Activated CD4-positive, alpha-beta T cell treated with anti-CD3 and anti-CD28 coated beads, Interleukin-2, amount 10 ng/mL, durations not matched to agents 24 days and 14 days (primary cell): ENCODE measurements at regions not wholly inside any gene's neighbourhood (a gene's known extent, or its start where the extent isn't known, plus 50 kb on each side); places are given as distances from the start of the nearest gene placed in this dataset.

Experiments
- DNase-seq: peaks from one replicate; pipeline ENCODE4 v3.0.0; 2022
- H3K27ac Mint-ChIP-seq: one replicate; pipeline ENCODE4 v1.8.0; 2022; ENCODE audit warnings: mild to moderate bottlenecking, mixed read lengths
- H3K27me3 Mint-ChIP-seq: one replicate; pipeline ENCODE4 v1.8.0; 2022; ENCODE audit warnings: mixed read lengths
- H3K36me3 Mint-ChIP-seq: one replicate; pipeline ENCODE4 v1.8.0; 2022; ENCODE audit warnings: low read depth, mild to moderate bottlenecking, mixed read lengths
- H3K4me1 Mint-ChIP-seq: one replicate; pipeline ENCODE4 v1.8.0; 2021; ENCODE audit warnings: mixed read lengths
- H3K4me3 Mint-ChIP-seq: one replicate; pipeline ENCODE4 v1.8.0; 2022; ENCODE audit warnings: mild to moderate bottlenecking, moderate library complexity, mixed read lengths
- H3K9me3 Mint-ChIP-seq: one replicate; pipeline ENCODE4 v1.8.0; 2021; ENCODE audit warnings: mixed read lengths
- intact Hi-C: fragments of 100-400 bp; cut with micrococcal nuclease; formaldehyde crosslinking; loops from one replicate; pipeline ENCODE4 v1.15.1; 2023

GRCh38 chr4:52269761-52270160, 218.7 kb downstream of the SPATA18 start:
- H3K27me3 Mint-ChIP-seq, result no peaks in the 10 kb centered on the region
- no peak overlapping the region for H3K27ac Mint-ChIP-seq
- no peaks in the 10 kb centered on the region for H3K4me1 Mint-ChIP-seq
- DNase-seq, result no peak
- intact Hi-C loops, result no loop called here
- H3K36me3 Mint-ChIP-seq, result no peaks in the 10 kb centered on the region
- H3K4me3 Mint-ChIP-seq, result no peak overlapping the region
- H3K9me3 Mint-ChIP-seq, result peaks cover 10% of the 10 kb centered on the region

DNA sequence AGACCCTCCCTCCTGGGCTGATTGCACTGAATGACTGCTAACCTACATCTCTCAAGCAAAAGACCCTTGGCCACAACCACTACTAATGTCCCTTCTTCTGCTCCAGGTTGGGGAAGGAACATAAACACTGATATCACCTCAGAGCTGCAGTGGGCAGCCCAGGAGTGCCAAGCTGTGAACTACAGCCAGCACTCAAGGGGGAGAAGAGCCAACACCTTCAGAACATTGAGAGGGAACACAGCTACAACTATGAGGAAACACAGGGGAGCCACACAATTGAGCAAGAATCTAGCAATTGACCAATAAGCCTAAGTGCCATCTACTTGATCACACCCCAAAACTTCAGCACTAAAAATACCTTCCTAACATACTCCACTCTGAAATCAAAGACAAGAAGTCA, 222.8 kb downstream of the SPATA18 start:
- Mint-ChIP-seq H3K27ac (no peak overlapping the region), H3K4me3 (no peak overlapping the region), H3K27me3 (no peaks in the 10 kb centered on the region), H3K36me3 (no peaks in the 10 kb centered on the region), H3K4me1 (no peaks in the 10 kb centered on the region), H3K9me3 (peaks cover 18% of the 10 kb centered on the region)
- DNase-seq, result no peak
- intact Hi-C loops, result no loop called here

- Mint-ChIP-seq H3K36me3 (no peaks in the 10 kb centered on the region), H3K4me3 (no peak overlapping the region), H3K27me3 (no peaks in the 10 kb centered on the region), H3K9me3 (peaks cover 4% of the 10 kb centered on the region), H3K4me1 (no peaks in the 10 kb centered on the region), H3K27ac (no peak overlapping the region)
- no peak for DNase-seq
- intact Hi-C loops, result no loop called here
Observed at GRCh38 chr4:52288212-52288855, 237.2 kb downstream of the SPATA18 start.

DNA sequence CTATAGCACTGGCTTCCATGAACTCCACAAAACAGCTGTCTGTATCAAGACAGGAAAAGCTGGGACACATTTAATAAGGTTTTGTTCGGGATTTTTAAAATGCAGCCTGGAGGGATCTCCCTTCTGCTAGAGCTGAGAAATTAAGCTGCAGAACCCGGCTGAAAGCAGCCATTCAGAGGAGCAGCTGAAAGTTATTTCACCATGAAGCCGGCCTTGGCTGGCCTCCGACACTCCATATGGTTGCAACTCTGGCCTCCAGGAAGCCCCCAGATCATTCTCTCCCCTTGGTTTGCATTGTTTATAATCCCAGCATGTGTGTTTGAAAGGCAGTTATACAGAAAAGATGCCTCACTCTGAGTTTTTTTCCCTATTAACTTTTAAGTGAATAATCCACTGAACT, 239.4 kb downstream of the SPATA18 start:
- Mint-ChIP-seq H3K27me3 (no peaks in the 10 kb centered on the region), H3K4me1 (no peaks in the 10 kb centered on the region), H3K27ac (no peak overlapping the region), H3K36me3 (no peaks in the 10 kb centered on the region), H3K9me3 (no peaks in the 10 kb centered on the region), H3K4me3 (no peak overlapping the region)
- DNase-seq, result no peak
- intact Hi-C loops, result no loop called here

GRCh38 chr4:52292245-52292644, 241.1 kb downstream of the SPATA18 start:
- no peaks in the 10 kb centered on the region for H3K36me3 Mint-ChIP-seq
- H3K27me3 Mint-ChIP-seq, result no peaks in the 10 kb centered on the region
- H3K4me1 Mint-ChIP-seq, result no peaks in the 10 kb centered on the region
- H3K9me3 Mint-ChIP-seq, result no peaks in the 10 kb centered on the region
- no peak overlapping the region for H3K4me3 Mint-ChIP-seq
- intact Hi-C loops, result no loop called here
- H3K27ac Mint-ChIP-seq, result no peak overlapping the region
- DNase-seq, result no peak

DNA sequence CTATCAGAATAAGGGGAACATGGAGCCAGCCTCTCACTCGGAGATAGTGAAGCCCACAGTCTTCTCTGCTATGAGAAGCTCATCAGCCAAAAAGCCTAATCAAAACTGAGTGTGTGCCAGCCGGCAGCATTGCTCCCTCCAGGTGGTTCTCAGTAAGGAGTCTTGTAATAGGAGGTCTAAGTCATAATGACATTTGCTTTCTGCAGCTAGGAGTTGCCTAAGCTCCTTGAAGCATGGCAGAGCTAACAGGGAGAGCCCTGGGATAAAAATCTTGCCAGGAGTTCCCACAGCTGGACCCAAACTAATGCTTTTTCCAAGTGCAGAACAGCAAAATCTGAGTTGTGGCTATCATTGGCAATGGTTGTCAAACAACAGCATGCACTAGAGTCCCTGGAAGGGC, 245.2 kb downstream of the SPATA18 start:
- no peaks in the 10 kb centered on the region for H3K36me3 Mint-ChIP-seq
- no peaks in the 10 kb centered on the region for H3K4me1 Mint-ChIP-seq
- intact Hi-C loops, result no loop called here
- no peaks in the 10 kb centered on the region for H3K27me3 Mint-ChIP-seq
- H3K4me3 Mint-ChIP-seq, result no peak overlapping the region
- H3K9me3 Mint-ChIP-seq, result no peaks in the 10 kb centered on the region
- no peak overlapping the region for H3K27ac Mint-ChIP-seq
- DNase-seq, result no peak

DNA sequence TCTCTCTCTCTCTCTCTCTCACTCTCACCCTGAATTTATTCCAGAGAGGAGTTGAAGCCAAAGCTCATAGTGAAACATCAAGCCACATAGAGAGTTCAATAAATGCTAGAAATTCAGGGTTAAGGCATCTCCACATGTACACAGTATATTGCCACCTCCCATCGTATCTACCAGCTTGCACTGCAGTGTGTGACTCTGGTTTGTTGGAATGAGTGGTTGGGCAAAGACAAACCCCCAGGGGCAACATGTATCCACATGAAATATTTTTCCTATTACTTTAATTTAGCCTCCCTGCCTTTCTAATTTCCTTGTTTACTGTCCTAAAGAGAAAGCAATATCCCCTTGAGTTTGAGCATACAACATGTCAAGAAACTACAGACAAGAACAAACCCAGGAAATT, 247.3 kb downstream of the SPATA18 start:
- peaks cover 4% of the 10 kb centered on the region for H3K9me3 Mint-ChIP-seq
- no peaks in the 10 kb centered on the region for H3K4me1 Mint-ChIP-seq
- H3K27ac Mint-ChIP-seq, result no peak overlapping the region
- intact Hi-C loops, result no loop called here
- H3K27me3 Mint-ChIP-seq, result no peaks in the 10 kb centered on the region
- DNase-seq, result no peak
- H3K4me3 Mint-ChIP-seq, result no peak overlapping the region
- H3K36me3 Mint-ChIP-seq, result no peaks in the 10 kb centered on the region

DNA sequence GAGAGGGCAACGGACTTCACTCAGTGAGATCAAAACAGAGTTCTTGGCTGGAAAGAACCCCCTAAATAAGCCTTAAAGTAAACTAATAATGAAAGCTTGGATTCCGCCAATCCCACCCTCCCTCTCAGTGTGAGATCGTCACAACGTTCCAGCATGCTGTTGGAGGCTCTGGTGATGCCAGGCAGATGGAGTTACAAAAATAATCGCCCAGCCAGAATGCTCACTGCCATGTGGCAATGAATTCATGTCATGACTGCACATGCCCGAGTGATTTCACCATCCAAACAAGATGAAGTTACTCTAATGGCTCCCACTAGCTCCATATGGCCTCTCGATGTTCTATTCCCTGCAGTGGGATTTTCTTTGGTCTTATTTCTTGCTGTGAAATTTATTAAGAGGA, 248.0 kb downstream of the SPATA18 start:
- Mint-ChIP-seq H3K27ac (no peak overlapping the region), H3K27me3 (no peaks in the 10 kb centered on the region), H3K4me3 (no peak overlapping the region), H3K36me3 (no peaks in the 10 kb centered on the region), H3K4me1 (no peaks in the 10 kb centered on the region), H3K9me3 (peaks cover 4% of the 10 kb centered on the region)
- no peak for DNase-seq
- intact Hi-C loops, result no loop called here

DNA sequence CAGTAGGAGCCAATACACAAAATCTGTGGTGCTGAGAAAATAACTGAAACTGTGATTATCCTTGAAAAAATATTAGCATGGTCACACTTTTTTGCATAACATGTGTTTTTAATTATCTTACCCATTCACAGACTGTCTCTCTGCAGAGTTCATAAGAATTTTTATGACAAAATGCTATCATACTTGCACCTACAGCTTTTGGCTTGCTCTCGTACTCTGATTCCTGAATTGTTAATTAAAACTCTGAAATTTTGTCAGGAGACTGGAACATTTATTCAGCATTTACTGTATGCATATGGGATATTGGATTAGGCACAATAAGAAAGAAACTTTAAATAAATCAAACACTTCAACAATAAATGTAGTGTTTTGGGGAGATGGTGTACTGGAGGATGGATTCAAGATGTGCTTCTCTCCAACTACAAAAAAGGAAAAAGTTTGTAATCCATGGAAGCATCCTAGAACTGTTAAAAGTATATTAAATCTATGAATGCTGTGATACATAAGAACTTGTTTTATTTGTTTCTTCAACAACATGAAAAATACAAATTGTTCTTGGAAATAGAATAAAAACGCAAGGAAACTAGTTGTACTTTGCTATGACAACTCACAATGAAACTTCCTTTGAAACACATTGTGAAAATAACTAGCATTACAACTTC, 260.5 kb downstream of the SPATA18 start:
- H3K27ac Mint-ChIP-seq, result no peak overlapping the region
- no peaks in the 10 kb centered on the region for H3K27me3 Mint-ChIP-seq
- intact Hi-C loops, result no loop called here
- H3K36me3 Mint-ChIP-seq, result no peaks in the 10 kb centered on the region
- no peaks in the 10 kb centered on the region for H3K9me3 Mint-ChIP-seq
- H3K4me3 Mint-ChIP-seq, result no peak overlapping the region
- H3K4me1 Mint-ChIP-seq, result no peaks in the 10 kb centered on the region
- DNase-seq, result no peak

DNA sequence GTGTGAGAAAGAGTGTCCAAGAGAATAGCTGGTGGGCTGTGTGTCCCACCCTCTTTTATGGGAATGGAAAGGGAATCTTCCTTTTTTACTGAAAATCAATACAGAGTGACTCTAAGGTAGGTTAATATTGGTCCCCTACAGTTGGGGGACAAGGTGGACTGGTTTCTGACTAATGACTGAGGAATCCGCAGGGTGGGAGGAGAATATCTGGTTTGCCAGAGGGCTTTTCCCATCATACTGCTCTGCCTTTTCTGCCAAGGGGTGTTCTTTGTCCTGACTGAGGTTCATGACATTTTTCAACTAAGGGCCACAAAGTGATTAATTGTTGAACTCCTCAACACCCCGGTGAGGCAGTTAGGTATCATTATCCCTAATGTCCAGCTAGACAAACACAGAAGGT, 261.6 kb downstream of the SPATA18 start:
- Mint-ChIP-seq H3K27ac (no peak overlapping the region), H3K4me3 (no peak overlapping the region), H3K9me3 (no peaks in the 10 kb centered on the region), H3K27me3 (no peaks in the 10 kb centered on the region), H3K36me3 (no peaks in the 10 kb centered on the region), H3K4me1 (no peaks in the 10 kb centered on the region)
- DNase-seq, result no peak
- intact Hi-C loops, result no loop called here

GRCh38 chr4:52317361-52317879, 266.3 kb downstream of the SPATA18 start:
- no peak for DNase-seq
- no peak overlapping the region for H3K27ac Mint-ChIP-seq
- H3K9me3 Mint-ChIP-seq, result no peaks in the 10 kb centered on the region
- intact Hi-C loops, result no loop called here
- no peaks in the 10 kb centered on the region for H3K4me1 Mint-ChIP-seq
- no peaks in the 10 kb centered on the region for H3K27me3 Mint-ChIP-seq
- no peak overlapping the region for H3K4me3 Mint-ChIP-seq
- no peaks in the 10 kb centered on the region for H3K36me3 Mint-ChIP-seq

DNA sequence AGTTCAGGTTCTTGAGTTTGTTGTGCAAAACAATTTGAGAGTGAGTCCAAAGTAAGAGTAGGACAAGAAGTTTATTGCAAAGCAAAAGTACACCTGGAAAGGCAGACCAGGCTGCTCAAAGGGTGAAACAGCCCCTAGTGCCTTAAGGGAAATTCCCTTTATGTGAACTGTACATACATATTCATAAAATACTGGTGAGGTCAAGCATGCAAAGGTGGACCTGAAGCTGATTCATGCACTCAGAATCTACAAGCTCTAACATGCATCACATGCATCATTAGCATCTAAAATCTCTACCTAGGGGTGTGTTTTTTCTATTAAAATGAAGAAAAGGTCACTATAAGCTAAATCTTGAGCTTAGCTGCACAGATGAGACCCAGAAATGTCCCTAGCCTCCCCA, 266.9 kb downstream of the SPATA18 start:
- intact Hi-C loops, result no loop called here
- Mint-ChIP-seq H3K9me3 (no peaks in the 10 kb centered on the region), H3K4me1 (no peaks in the 10 kb centered on the region), H3K27me3 (no peaks in the 10 kb centered on the region), H3K36me3 (no peaks in the 10 kb centered on the region), H3K27ac (no peak overlapping the region), H3K4me3 (no peak overlapping the region)
- no peak for DNase-seq

DNA sequence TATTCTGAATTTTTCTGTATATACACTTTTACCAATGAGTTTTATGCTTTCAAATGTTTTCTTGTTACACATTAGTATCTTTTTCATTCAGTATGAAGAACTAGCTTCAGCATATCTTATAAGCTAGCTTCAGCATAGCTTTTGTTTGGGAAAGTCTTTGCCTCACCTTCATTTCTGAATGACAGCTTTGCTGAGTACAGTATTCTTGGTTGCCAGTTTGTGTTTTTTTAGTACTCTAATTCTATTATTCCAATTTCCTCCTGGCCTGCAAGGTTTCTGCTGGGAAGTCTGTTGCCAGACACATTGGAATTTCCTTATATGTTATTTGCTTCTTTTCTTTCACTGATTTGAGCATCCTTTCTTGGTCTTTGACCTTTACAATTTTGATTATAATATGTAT, 278.8 kb downstream of the SPATA18 start:
- no peak overlapping the region for H3K27ac Mint-ChIP-seq
- no peak overlapping the region for H3K4me3 Mint-ChIP-seq
- H3K9me3 Mint-ChIP-seq, result peaks cover 16% of the 10 kb centered on the region
- H3K27me3 Mint-ChIP-seq, result no peaks in the 10 kb centered on the region
- intact Hi-C loops, result no loop called here
- no peaks in the 10 kb centered on the region for H3K36me3 Mint-ChIP-seq
- H3K4me1 Mint-ChIP-seq, result no peaks in the 10 kb centered on the region
- DNase-seq, result no peak

GRCh38 chr4:52343595-52343994, 292.5 kb downstream of the SPATA18 start:
- no peak overlapping the region for H3K27ac Mint-ChIP-seq
- H3K27me3 Mint-ChIP-seq, result no peaks in the 10 kb centered on the region
- H3K36me3 Mint-ChIP-seq, result no peaks in the 10 kb centered on the region
- intact Hi-C loops, result no loop called here
- no peaks in the 10 kb centered on the region for H3K4me1 Mint-ChIP-seq
- no peaks in the 10 kb centered on the region for H3K9me3 Mint-ChIP-seq
- no peak overlapping the region for H3K4me3 Mint-ChIP-seq
- no peak for DNase-seq

DNA sequence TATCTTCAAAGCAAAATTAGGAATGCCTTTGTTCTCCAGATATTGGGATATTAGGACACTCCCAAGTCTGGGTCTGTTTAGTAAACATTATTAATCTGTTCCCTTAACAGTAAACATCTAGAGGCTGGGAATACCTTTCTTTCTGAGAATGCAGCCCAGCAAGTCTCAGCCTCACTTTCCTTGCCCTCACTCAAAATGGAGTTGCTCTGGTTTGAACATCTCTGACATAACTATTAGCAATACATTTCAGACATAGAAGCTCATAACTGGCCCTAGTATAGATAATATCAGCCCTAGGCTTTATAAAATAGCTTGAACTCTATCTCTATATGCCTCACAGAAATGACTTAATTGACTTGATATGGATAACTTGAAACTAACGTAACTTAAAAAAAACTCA, 299.8 kb downstream of the SPATA18 start:
- Mint-ChIP-seq H3K4me3 (no peak overlapping the region), H3K27me3 (no peaks in the 10 kb centered on the region), H3K27ac (no peak overlapping the region), H3K36me3 (no peaks in the 10 kb centered on the region), H3K9me3 (no peaks in the 10 kb centered on the region), H3K4me1 (no peaks in the 10 kb centered on the region)
- intact Hi-C loops, result no loop called here
- no peak for DNase-seq
